ENCODE measurements at regions not wholly inside any gene's neighbourhood (a gene's known extent, or its start where the extent isn't known, plus 50 kb on each side); places are given as distances from the start of the nearest gene placed in this dataset.

GRCh38 chr10:44828508-44829142 lies 82.5 kb upstream of the TMEM72 start:
- DNase-seq: no peak

GRCh38 chr10:44829426-44829825 lies 81.7 kb upstream of the TMEM72 start:
- DNase-seq: no peak

- no peak for DNase-seq
Measured at GRCh38 chr10:44830022-44830421, 81.1 kb upstream of the TMEM72 start.

DNA sequence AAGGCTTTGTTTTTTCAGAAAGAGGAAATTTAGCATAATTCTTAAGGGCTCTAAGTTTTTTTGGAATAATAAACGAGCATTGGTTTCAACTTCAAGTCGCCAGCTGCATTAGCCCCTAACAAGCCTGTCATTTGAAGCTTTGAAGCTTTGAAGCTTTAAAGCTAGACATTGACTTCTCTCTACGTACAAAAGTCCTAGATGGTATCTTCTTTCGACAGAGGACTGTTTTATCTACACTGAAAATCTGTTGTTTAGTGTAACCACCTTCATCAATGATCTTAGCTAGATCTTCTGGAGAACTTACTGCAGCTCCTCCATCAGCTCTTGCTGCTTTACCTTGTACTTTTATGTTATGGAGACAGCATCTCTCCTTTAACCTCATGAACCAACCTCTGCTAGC lies 79.6 kb upstream of the TMEM72 start:
- DNase-seq: no peak

- DNase-seq: no peak
Measured at GRCh38 chr10:44832595-44833390, 78.3 kb upstream of the TMEM72 start.

DNA sequence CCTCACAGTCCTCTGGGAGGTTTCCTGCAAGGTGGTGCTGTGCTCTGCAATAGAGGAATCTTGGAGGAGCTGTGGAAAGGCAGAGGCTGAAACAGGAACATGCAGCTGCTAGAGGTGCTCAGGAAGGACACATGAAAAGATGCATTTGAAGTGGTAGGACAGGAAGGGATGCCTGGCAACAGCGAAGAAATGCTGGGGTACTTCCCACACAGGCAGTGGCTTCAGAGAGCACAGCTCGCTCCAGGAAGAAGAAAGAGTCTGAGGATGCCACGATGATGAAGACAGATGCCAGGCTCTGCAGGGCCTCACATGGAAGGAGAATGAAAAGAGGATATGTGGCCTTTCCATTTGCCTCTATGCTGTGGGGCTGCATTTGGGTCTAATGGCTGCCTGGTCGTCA lies 77.0 kb upstream of the TMEM72 start:
- DNase-seq: no peak

DNA sequence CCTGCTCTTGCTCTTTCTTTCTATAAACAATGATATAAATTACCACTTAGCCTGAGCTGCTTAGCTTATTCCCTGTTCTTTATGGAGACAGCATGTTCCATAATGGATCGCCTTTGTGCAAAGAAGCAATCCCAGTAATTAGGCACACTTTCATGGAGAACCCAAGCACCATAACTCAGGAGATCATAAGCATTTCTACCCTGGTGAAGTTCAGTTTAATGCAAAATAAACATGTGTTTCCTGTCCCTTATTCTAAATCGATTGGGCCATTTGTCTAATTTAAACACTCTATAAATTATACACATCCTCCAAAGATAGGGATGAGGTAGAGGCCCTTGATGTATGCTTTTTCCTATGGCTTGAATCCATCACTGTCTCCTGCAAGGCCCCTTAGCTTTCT lies 75.8 kb upstream of the TMEM72 start:
- DNase-seq: no peak

DNA sequence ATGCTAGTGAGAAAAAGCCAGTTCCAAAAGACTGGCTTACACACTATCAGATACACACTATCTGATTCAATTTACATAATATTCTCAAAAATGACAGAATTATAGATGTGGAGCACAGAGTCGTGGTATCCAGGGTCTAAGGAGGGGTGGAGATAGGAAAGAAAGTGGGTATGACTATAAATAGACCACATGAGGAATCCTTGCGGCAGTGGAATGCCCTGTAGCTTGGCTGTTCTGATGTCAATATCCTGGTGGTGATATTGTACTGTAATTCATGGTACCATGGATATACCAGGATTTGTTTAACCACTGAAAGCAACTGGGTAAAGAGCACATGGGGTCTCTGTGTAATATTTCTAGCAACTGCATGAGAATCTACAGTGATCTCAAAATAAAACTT lies 67.7 kb upstream of the TMEM72 start:
- no peak for DNase-seq

GRCh38 chr10:44845361-44846175 lies 65.6 kb upstream of the TMEM72 start:
- DNase-seq: no peak

GRCh38 chr10:44847110-44847509 lies 64.0 kb upstream of the TMEM72 start:
- DNase-seq: no peak

GRCh38 chr10:44848211-44848610 lies 62.9 kb upstream of the TMEM72 start:
- DNase-seq: no peak

GRCh38 chr10:44849936-44850335 lies 61.2 kb upstream of the TMEM72 start:
- no peak for DNase-seq

- DNase-seq: no peak
Measured at GRCh38 chr10:44850356-44850934, 60.7 kb upstream of the TMEM72 start.

- DNase-seq: no peak
Measured at GRCh38 chr10:44851413-44851812, 59.7 kb upstream of the TMEM72 start.

GRCh38 chr10:44851881-44852280 lies 59.3 kb upstream of the TMEM72 start:
- no peak for DNase-seq

DNA sequence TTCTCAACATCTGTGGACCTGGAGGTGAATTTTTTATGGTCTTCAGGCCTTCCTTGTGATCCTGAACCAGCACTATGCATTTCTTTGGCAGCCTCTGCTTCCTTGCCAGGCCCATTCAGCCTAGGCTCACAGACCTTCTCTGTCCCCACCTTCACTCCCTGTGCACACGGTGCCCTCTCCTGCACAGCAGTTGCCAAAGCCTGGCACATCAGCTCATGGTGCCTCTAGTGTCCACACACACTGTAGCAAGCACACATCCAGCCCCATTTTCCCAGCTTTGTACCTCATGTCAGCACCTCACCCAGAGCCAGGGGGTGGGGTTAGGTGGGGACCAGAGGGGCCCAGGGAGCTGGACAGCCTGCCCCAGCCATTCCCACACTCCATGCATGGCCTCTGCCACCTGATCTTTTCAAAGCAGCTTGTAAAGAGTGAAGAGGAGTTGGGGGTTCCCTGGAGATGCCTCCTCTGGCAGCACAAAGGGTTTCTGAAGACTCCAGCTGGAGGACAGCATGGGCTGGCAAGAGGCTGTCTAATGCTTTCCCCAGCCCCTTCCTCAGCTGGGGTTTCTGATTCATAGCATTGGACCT lies 57.9 kb upstream of the TMEM72 start:
- no peak for DNase-seq

- no peak for DNase-seq
Measured at GRCh38 chr10:44853796-44854195, 57.3 kb upstream of the TMEM72 start.

DNA sequence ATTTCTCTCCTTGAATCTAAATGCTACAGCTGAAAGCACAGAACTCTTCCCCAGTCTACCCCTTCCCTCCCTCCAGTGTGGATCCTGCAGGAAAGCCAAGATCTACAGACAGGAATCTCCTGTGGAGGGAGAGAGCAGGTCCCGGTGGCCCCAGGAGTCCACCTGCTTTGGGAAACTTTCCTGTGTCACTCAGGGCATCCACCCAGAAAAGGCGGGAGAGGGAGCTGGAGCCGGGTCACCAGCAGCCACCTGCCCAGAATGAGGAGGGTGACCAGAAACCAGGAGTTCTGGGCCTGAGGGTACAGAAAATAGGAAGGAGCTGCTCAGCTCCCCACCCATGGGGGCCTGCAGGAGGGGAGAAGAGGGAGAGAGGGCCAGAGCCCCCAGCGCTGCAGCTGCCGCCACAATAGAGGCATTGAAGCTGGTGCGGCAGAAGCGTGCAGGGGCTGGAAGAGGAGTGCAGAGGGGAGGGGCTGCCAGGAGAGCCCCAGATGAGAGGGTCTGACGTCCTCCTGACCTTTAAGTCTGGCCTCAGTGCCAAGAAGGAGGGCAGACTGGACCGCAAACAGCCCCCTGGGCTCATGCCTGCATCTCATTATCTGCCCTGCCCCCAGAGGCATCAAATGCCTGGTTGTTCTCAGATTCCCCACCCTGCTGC lies 56.3 kb upstream of the TMEM72 start:
- no peak for DNase-seq

DNA sequence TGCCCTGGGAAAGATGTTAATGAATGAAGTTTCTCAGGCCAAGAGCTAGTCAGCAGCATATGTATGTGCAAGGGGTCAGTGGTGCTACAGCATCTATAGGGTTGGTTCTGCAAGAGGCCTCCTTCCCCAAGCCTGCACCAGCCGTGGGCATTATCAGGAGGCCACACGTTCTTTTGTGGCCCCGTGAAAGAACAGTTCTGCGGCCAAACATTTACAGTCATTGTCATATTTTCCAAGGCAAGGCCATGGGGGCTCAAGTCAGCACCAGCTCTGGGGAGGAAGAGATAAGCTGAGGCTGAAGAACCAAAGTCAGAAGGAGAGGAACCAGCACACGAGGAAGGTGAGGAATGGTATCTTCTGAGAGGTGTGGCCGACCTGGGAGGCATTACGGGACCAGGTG lies 54.4 kb upstream of the TMEM72 start:
- DNase-seq: peak; percentile 65

GRCh38 chr10:44857363-44858016 lies 53.6 kb upstream of the TMEM72 start:
- peak; percentile 70 for DNase-seq

- DNase-seq: no peak
Measured at GRCh38 chr10:44858017-44858371, 53.1 kb upstream of the TMEM72 start.

DNA sequence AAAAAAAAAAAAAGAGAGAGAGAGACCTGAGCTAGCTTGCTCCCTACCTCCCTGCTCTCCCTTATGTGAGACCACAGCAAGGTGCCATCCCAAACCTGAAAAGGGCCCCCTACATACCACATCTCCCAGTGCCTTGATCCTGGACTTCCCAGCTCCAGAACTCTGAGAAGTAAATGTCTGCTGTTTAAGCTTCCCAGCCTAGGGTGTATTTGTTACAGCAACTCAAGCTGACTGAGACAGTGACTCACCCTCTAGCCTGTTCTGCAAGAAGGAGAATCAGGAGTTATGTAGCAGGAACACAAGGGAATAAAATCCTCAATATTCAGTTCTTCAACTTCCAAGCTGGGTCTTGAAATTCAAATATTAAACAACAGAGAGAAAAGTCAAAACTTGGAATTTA lies 52.1 kb upstream of the TMEM72 start:
- no peak for DNase-seq

All from OCI-M1 (cell line).